Liver (tissue), 8 donors: ENCODE measurements at regions not wholly inside any gene's neighbourhood (a gene's known extent, or its start where the extent isn't known, plus 50 kb on each side); places are given as distances from the start of the nearest gene placed in this dataset.

Experiments
- DNase-seq: peaks from one replicate; pipeline ENCODE4 v3.0.0-alpha.2; 2017; ENCODE audit warnings: low spot score
- H3K27ac ChIP-seq, 2 donors: one replicate each; pipeline ENCODE4 v1.7.0; 2013; ENCODE audit warnings: inconsistent platforms in 2 of 2, low read length in 2 of 2, control low read depth in 1 of 2, low read depth in 1 of 2, mild to moderate bottlenecking in 1 of 2
- H3K27me3 ChIP-seq, 4 donors: one replicate each; pipeline versions ENCODE4 v1.6.1 to v1.7.0; 2013; ENCODE audit warnings: low read length in 3 of 4, inconsistent platforms in 1 of 4, mild to moderate bottlenecking in 1 of 4, moderate library complexity in 1 of 4; ENCODE audit not compliant: control insufficient read depth in 4 of 4, insufficient read depth in 4 of 4
- H3K36me3 ChIP-seq, 4 donors: one replicate each; pipeline versions ENCODE4 v1.6.1 to v1.7.0; 2013; ENCODE audit warnings: low read length in 3 of 4, mild to moderate bottlenecking in 3 of 4, low read depth in 1 of 4, moderate library complexity in 1 of 4; ENCODE audit not compliant: control insufficient read depth in 4 of 4, insufficient read depth in 3 of 4
- H3K4me1 ChIP-seq, 4 donors: one replicate each; pipeline versions ENCODE4 v1.6.1 to v1.7.0; 2013; ENCODE audit warnings: low read length in 3 of 4, mild to moderate bottlenecking in 3 of 4, moderate library complexity in 1 of 4; ENCODE audit not compliant: control insufficient read depth in 4 of 4, insufficient read depth in 4 of 4
- H3K4me3 ChIP-seq, 3 donors: one replicate each; pipeline versions ENCODE4 v1.6.1 to v1.7.0; 2013; ENCODE audit warnings: low read length in 3 of 3, control low read depth in 1 of 3, low read depth in 1 of 3, mild to moderate bottlenecking in 1 of 3
- H3K9ac ChIP-seq, 2 donors: one replicate each; pipeline ENCODE4 v1.7.0; 2013; ENCODE audit warnings: low read length in 2 of 2, mild to moderate bottlenecking in 2 of 2, moderate library complexity in 2 of 2, control low read depth in 1 of 2, low read depth in 1 of 2
- H3K9me3 ChIP-seq, 4 donors: one replicate each; pipeline versions ENCODE4 v1.6.1 to v1.7.0; 2013; ENCODE audit warnings: low read length in 3 of 4; ENCODE audit not compliant: control insufficient read depth in 4 of 4
- ATF3 ChIP-seq: IDR thresholded peaks from 2 replicates; pipeline ENCODE4 v1.6.1; 2016; ENCODE audit warnings: antibody characterized with exemption
- CTCF ChIP-seq: fragments of 150-350 bp; IDR thresholded peaks from 2 replicates; pipeline ENCODE4 v1.5.1; 2017; ENCODE audit warnings: improper control_type of control experiment, low read depth, low read length; ENCODE audit not compliant: missing input control
- EGR1 ChIP-seq, 2 donors: IDR thresholded peaks; 2 replicates each; pipeline ENCODE4 v1.6.1; 2016 to 2018; ENCODE audit warnings: antibody characterized with exemption in 2 of 2, low read depth in 2 of 2
- FOXA1 ChIP-seq: IDR thresholded peaks from 2 replicates; pipeline ENCODE4 v1.6.1; 2016; ENCODE audit warnings: antibody characterized with exemption
- FOXA2 ChIP-seq: IDR thresholded peaks from 2 replicates; pipeline ENCODE4 v1.6.1; 2016; ENCODE audit warnings: antibody characterized with exemption
- GABPA ChIP-seq, 2 donors: IDR thresholded peaks in 1 of 2; conservative IDR thresholded peaks in 1 of 2; 2 replicates each; pipeline ENCODE4 v1.6.1; 2016; ENCODE audit warnings: antibody characterized with exemption in 2 of 2, mild to moderate bottlenecking in 1 of 2, moderate library complexity in 1 of 2
- HNF4G ChIP-seq: IDR thresholded peaks from 2 replicates; pipeline ENCODE4 v1.6.1; 2016; ENCODE audit warnings: antibody characterized with exemption
- JUND ChIP-seq, 2 donors: IDR thresholded peaks; 2 replicates each; pipeline ENCODE4 v1.6.1; 2016; ENCODE audit warnings: antibody characterized with exemption in 2 of 2
- MAX ChIP-seq: IDR thresholded peaks from 2 replicates; pipeline ENCODE4 v1.6.1; 2016; ENCODE audit warnings: antibody characterized with exemption
- NR2F2 ChIP-seq: IDR thresholded peaks from 2 replicates; pipeline ENCODE4 v1.6.1; 2016; ENCODE audit warnings: antibody characterized with exemption
- RAD21 ChIP-seq, 2 donors: IDR thresholded peaks; 2 replicates each; pipeline ENCODE4 v1.6.1; 2016; ENCODE audit warnings: antibody characterized with exemption in 2 of 2, mild to moderate bottlenecking in 2 of 2
- REST ChIP-seq: IDR thresholded peaks from 2 replicates; pipeline ENCODE4 v1.6.1; 2016; ENCODE audit warnings: antibody characterized with exemption, mild to moderate bottlenecking
- RXRA ChIP-seq, 2 donors: IDR thresholded peaks; 2 replicates each; pipeline ENCODE4 v1.6.1; 2017 to 2018; ENCODE audit warnings: antibody characterized with exemption in 2 of 2, mild to moderate bottlenecking in 1 of 2
- TAF1 ChIP-seq: conservative IDR thresholded peaks from 2 replicates; pipeline ENCODE4 v1.6.1; 2016; ENCODE audit warnings: antibody characterized with exemption, mild to moderate bottlenecking
- YY1 ChIP-seq: IDR thresholded peaks from 2 replicates; pipeline ENCODE4 v1.6.1; 2016; ENCODE audit warnings: antibody characterized with exemption, mild to moderate bottlenecking
- ZBTB33 ChIP-seq: IDR thresholded peaks from 2 replicates; pipeline ENCODE4 v1.6.1; 2016; ENCODE audit warnings: antibody characterized with exemption
- WGBS: extraction: QIAGEN DNeasy Blood & Tissue Kit; methylation state at CpG from one replicate; pipeline ENCODE4 v1.1.7; 2013; 5-methylcytosine and 5-hydroxymethylcytosine counted together
- donor health status: healthy.
- donor health status: healthy.
- donor health status: healthy.
- donor health status: healthy.
- donor health status: healthy.

- no peak for TF ChIP-seq HNF4G
Measured at GRCh38 chr15:81666839-81667238, 292.8 kb upstream of the TMC3 start (continued).

- H3K9ac ChIP-seq, result no peak overlapping the region
- no peak overlapping the region for H3K27ac ChIP-seq
- TF ChIP-seq FOXA1 (no peak), TAF1 (no peak), CTCF (no peak), EGR1 (IDR thresholded peaks at IDR 0.05; ENCODE audit: low read depth in 2 of 2) (no peak), NR2F2 (no peak), ATF3 (no peak), RXRA (IDR thresholded peaks at IDR 0.05) (no peak), RAD21 (IDR thresholded peaks at IDR 0.05) (no peak), JUND (IDR thresholded peaks at IDR 0.05) (no peak), MAX (no peak), ZBTB33 (no peak), REST (no peak), YY1 (no peak), GABPA (IDR thresholded peaks at IDR 0.05 in 1 of 2, conservative IDR thresholded peaks at IDR 0.05 in 1 of 2) (no peak), FOXA2 (no peak)
- H3K4me1 ChIP-seq, result no peaks in the 10 kb centered on the region
- no peak for DNase-seq
- no peaks in the 10 kb centered on the region for H3K27me3 ChIP-seq
- 79% methylated on average over 5 of the region's 5 CpGs for WGBS
- H3K36me3 ChIP-seq, result no peaks in the 10 kb centered on the region
- no peaks in the 10 kb centered on the region for H3K9me3 ChIP-seq
- H3K4me3 ChIP-seq, result no peak overlapping the region
Measured at GRCh38 chr15:81660976-81661375, 287.0 kb upstream of the TMC3 start.
